ENCODE measurements at regions not wholly inside any gene's neighbourhood (a gene's known extent, or its start where the extent isn't known, plus 50 kb on each side); places are given as distances from the start of the nearest gene placed in this dataset.

GRCh38 chr13:44125943-44126469 is 246.3 kb downstream of the LACC1 start:
- TF ChIP-seq GATA3 (IDR thresholded peaks at IDR 0.05; ENCODE audit: low read depth, low read length) (no peak), GATA2 (IDR thresholded peaks at IDR 0.05; ENCODE audit: low read depth, low read length) (no peak)
